ENCODE measurements at regions not wholly inside any gene's neighbourhood (a gene's known extent, or its start where the extent isn't known, plus 50 kb on each side); places are given as distances from the start of the nearest gene placed in this dataset.

DNA sequence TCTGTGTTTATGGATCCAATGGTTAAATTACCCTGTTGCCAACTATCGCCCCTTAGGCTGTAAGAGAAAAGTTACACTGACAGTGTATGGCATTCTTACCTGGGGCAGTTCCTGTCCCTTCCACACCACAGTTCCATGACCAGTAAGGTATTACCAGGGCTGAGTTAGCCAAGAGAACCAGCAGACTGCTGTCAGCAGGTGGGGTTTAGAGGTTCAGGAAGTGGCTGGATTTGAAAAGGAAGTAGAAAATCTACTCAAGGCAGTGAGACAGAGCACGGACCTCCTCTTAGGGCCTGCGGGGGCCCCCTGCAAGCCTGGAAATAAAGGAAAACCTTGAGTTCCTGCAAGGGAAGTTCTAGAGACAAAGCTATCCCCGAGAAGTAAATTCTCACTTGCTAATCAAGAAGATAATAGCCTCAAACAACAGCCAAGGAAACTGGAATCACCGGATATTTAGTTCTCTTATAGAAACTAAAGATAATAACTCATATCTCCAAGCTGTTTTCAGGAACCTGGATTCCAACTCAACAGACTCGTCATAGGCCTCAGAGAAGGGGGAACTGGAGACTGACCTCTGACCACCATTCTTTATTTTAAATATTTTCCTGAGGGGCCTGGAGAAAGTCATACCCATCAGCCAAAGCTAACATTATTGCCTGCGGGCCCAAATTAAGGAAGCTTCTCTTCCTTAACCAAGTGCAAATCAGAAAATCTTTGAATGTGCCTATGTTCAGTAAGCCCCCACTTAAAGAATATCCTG is 161.7 kb downstream of the ANXA2 start:
- Histone ChIP-seq H3K9me1 (ENCODE audit: control insufficient read depth, insufficient read depth, low read length) (no peaks in the 10 kb centered on the region), H2AFZ (ENCODE audit: low read depth, low read length) (no peak overlapping the region), H3K36me3 (ENCODE audit: control insufficient read depth, insufficient read depth, low read length) (no peaks in the 10 kb centered on the region), H3K9me3 (replicated peaks; ENCODE audit: control insufficient read depth, insufficient read depth, low read depth, low read length) (no peaks in the 10 kb centered on the region), H3K27me3 (ENCODE audit: control insufficient read depth in 2 of 2, insufficient read depth in 2 of 2, low read length in 2 of 2) (peaks cover 7% of the 10 kb centered on the region in 2 experiments; a peak in 3 of 5 replicates), H3K4me3 (no peak overlapping the region), H3K4me2 (ENCODE audit: insufficient read depth, low read length) (no peak overlapping the region), H3K79me2 (ENCODE audit: control insufficient read depth, insufficient read depth, low read length) (no peaks in the 10 kb centered on the region), H3K9ac (ENCODE audit: insufficient read depth in 1 of 2, low read depth in 2 of 2, low read length in 2 of 2) (no peak overlapping the region), H4K20me1 (replicated peaks; ENCODE audit: control insufficient read depth, insufficient read depth, low read length) (no peaks in the 10 kb centered on the region), H3K27ac (ENCODE audit: extremely low read depth, low read depth, low read length) (no peak overlapping the region), H3K4me1 (replicated peaks in 1 of 2; ENCODE audit: control insufficient read depth in 2 of 2, insufficient read depth in 2 of 2, low read length in 2 of 2) (no peaks in the 10 kb centered on the region)
- no peak for ATAC-seq
- intact Hi-C loops (cut with micrococcal nuclease) = no loop called here
- TF ChIP-seq SRSF9 (IDR thresholded peaks at IDR 0.05; ENCODE audit: borderline replicate concordance, low read depth, low read length) = no peak
- POLR2A ChIA-PET = interaction anchor here (0.5 kb wide), 1 partner anchor 21 kb away, joined by 3 read pairs; no protein-coding TSS in a partner anchor
- CTCF ChIA-PET (ENCODE audit: low intra/inter-chr PET ratio) = no interaction called here
- WGBS (ENCODE audit: insufficient coverage, low coverage, missing lambda C conversion rate) = 0% methylated on average over 7 of the region's 7 CpGs
- in situ Hi-C loops (cut with MboI) = no loop called here
- FAIRE-seq = no peak
- no TSS peak for BruUV-seq (replicated peaks)
- DNase-seq (ENCODE audit: extremely low read depth in 1 of 4, low spot score in 3 of 4) = no peak

DNA sequence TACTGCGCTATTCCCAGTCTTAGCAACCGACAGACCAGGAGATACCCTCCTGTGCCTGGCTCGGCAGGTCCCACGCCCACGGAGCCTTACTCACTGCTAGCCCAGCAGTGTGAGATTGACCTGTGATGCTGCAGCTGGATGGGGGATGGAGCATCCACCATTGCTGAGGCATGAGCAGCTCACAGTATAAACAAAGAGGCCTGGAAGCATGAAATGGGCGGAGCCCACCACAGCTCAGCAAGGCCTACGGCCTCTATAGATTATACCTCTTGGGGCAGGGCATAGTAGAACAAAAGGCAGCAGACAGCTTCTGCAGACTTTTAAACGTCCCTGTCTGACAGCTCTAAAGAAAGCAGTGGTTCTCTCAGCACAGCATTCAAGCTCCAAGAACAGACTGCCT is 160.3 kb downstream of the ANXA2 start:
- Histone ChIP-seq H3K4me1 (replicated peaks in 1 of 2; ENCODE audit: control insufficient read depth in 2 of 2, insufficient read depth in 2 of 2, low read length in 2 of 2) (no peaks in the 10 kb centered on the region), H4K20me1 (replicated peaks; ENCODE audit: control insufficient read depth, insufficient read depth, low read length) (no peaks in the 10 kb centered on the region), H3K9me1 (ENCODE audit: control insufficient read depth, insufficient read depth, low read length) (no peaks in the 10 kb centered on the region), H3K27ac (ENCODE audit: extremely low read depth, low read depth, low read length) (no peak overlapping the region), H3K9ac (ENCODE audit: insufficient read depth in 1 of 2, low read depth in 2 of 2, low read length in 2 of 2) (no peak overlapping the region), H2AFZ (ENCODE audit: low read depth, low read length) (no peak overlapping the region), H3K9me3 (replicated peaks; ENCODE audit: control insufficient read depth, insufficient read depth, low read depth, low read length) (no peaks in the 10 kb centered on the region), H3K36me3 (ENCODE audit: control insufficient read depth, insufficient read depth, low read length) (no peaks in the 10 kb centered on the region), H3K27me3 (ENCODE audit: control insufficient read depth in 2 of 2, insufficient read depth in 2 of 2, low read length in 2 of 2) (peaks cover 3 to 7% of the 10 kb centered on the region in 2 experiments; a peak in 3 of 5 replicates), H3K4me3 (no peak overlapping the region), H3K4me2 (ENCODE audit: insufficient read depth, low read length) (no peak overlapping the region), H3K79me2 (ENCODE audit: control insufficient read depth, insufficient read depth, low read length) (no peaks in the 10 kb centered on the region)
- no peak for TF ChIP-seq ZNF232 (CRISPR knock-in tag; IDR thresholded peaks at IDR 0.05)
- TF ChIP-seq NR2C1 (IDR thresholded peaks at IDR 0.05) = no peak
- no peak for TF ChIP-seq NR2C1 (tag; IDR thresholded peaks at IDR 0.05)
- DNase-seq (ENCODE audit: extremely low read depth in 1 of 4, low spot score in 3 of 4) = no peak
- CTCF ChIA-PET (ENCODE audit: low intra/inter-chr PET ratio) = no interaction called here
- no TSS peak for BruUV-seq (replicated peaks)
- 0% methylated on average over 8 of the region's 8 CpGs for WGBS (ENCODE audit: insufficient coverage, low coverage, missing lambda C conversion rate)
- intact Hi-C loops (cut with micrococcal nuclease) (no loop called here), in situ Hi-C loops (cut with MboI) (no loop called here)
- POLR2A ChIA-PET = interaction anchor here (0.6 kb wide), 2 partner anchors 666 to 829 kb away, joined by 3 read pairs; no protein-coding TSS in a partner anchor
- FAIRE-seq = no peak
- no peak for ATAC-seq

All from K562 (cell line).